ENCODE measurements at regions not wholly inside any gene's neighbourhood (a gene's known extent, or its start where the extent isn't known, plus 50 kb on each side); places are given as distances from the start of the nearest gene placed in this dataset.

GRCh38 chr4:56240554-56241174 lies 146.6 kb downstream of the AASDH start (continued):
- TF ChIP-seq TEAD2 (CRISPR knock-in tag; IDR thresholded peaks at IDR 0.05) (no peak), MZF1 (CRISPR knock-in tag; IDR thresholded peaks at IDR 0.05; ENCODE audit: borderline replicate concordance) (no peak), ZNF317 (CRISPR knock-in tag; IDR thresholded peaks at IDR 0.05) (peak; percentile 41; the same call in 1 of the 2 replicates), PRPF4 (IDR thresholded peaks at IDR 0.05; ENCODE audit: low read depth, low read length, poor library complexity, severe bottlenecking) (no peak), SPEN (CRISPR knock-in tag; IDR thresholded peaks at IDR 0.05; ENCODE audit: low read depth) (no peak), ZNF878 (CRISPR knock-in tag; IDR thresholded peaks at IDR 0.05) (no peak), GLMP (CRISPR knock-in tag; IDR thresholded peaks at IDR 0.05; ENCODE audit: borderline replicate concordance) (no peak), ZNF337 (CRISPR knock-in tag; IDR thresholded peaks at IDR 0.05; ENCODE audit: borderline replicate concordance, low read depth) (no peak), PCBP2 (optimal IDR thresholded peaks at IDR 0.05; ENCODE audit: low read depth, low read length, poor library complexity, severe bottlenecking) (no peak), ZNF124 (CRISPR knock-in tag; IDR thresholded peaks at IDR 0.05) (0 out of 2 replicates have a peak, but pooled peaks have one; percentile 51), ZNF20 (CRISPR knock-in tag; IDR thresholded peaks at IDR 0.05) (no peak), ARID5B (CRISPR knock-in tag; IDR thresholded peaks at IDR 0.05) (peak; percentile 23; the same call in 1 of the 2 replicates), NFE2L2 (IDR thresholded peaks at IDR 0.05; ENCODE audit: low read length) (no peak), SALL2 (CRISPR knock-in tag; IDR thresholded peaks at IDR 0.05) (no peak), ZNF138 (CRISPR knock-in tag; IDR thresholded peaks at IDR 0.05; ENCODE audit: low read depth) (no peak), ZNF121 (CRISPR knock-in tag; IDR thresholded peaks at IDR 0.05) (peak; percentile 85), SMYD3 (CRISPR knock-in tag; IDR thresholded peaks at IDR 0.05) (no peak), HNF1B (CRISPR knock-in tag; IDR thresholded peaks at IDR 0.05) (no peak; the same call in 1 of the 2 replicates), ZNF75D (CRISPR knock-in tag; IDR thresholded peaks at IDR 0.05; ENCODE audit: borderline replicate concordance) (no peak), RARA (CRISPR knock-in tag; IDR thresholded peaks at IDR 0.05) (no peak), FOXM1 (CRISPR knock-in tag; IDR thresholded peaks at IDR 0.05) (no peak), ZNF224 (CRISPR knock-in tag; IDR thresholded peaks at IDR 0.05) (no peak), ZNF44 (CRISPR knock-in tag; IDR thresholded peaks at IDR 0.05) (no peak)

All from HepG2 (cell line).